HG03565 (cell line): ENCODE measurements at regions not wholly inside any gene's neighbourhood (a gene's known extent, or its start where the extent isn't known, plus 50 kb on each side); places are given as distances from the start of the nearest gene placed in this dataset.
A peak's percentile ranks its signal among the peaks of the same experiment; 100 is the strongest.
"Not testable (repeated sequence)": the region's sequence is repeated elsewhere in the genome, so short reads cannot be mapped to it uniquely, and the experiment has no call there.

Source experiments
- ATAC-seq: cut with Tn5 transposase; IDR thresholded peaks from one replicate; pipeline ENCODE4 v1.9.1; 2021; ENCODE audit warnings: mild to moderate bottlenecking, moderate library complexity; ENCODE audit not compliant: unreplicated experiment

DNA sequence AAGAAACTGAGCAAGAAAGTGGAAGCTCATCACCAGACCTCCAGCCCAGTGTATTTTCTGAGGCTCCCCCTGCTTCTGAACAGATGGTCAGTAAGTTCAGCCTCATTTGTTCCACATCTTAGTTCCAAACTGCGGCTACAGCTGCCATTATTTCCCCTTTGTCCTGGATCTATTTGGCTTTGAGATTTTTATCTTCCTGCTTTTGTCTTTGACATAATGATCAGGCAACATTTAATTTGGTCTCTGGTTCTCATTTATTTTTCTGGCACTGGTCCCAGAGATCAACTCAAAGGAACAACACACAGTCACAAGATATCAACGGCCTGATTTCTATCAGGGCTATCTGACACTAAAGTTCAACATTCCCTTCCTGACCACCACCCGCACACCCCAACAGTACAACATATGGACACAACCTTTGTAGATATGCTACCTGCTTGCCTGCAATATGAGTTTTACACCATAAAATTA is 137.5 kb downstream of the FAM76B start:
- no peak for ATAC-seq

DNA sequence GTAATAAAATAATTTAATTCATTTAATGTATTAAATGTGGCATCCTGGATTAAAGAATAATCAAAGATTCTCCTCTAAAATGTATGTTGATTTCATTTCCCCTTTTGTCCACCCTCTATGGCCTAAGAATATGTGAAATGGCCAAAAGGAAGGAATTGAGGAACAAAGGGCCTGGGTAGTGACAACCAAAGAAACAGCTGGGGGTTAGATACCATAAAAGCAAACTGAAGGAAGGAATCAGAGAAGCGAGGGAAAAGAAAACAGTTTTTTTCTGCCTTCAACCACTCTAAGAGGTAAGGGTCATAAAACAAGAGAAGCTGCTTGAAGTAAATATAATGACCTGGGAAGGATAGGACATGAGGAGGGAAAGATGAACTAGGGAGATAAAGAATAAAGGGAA is 139.3 kb downstream of the FAM76B start:
- no peak for ATAC-seq

DNA sequence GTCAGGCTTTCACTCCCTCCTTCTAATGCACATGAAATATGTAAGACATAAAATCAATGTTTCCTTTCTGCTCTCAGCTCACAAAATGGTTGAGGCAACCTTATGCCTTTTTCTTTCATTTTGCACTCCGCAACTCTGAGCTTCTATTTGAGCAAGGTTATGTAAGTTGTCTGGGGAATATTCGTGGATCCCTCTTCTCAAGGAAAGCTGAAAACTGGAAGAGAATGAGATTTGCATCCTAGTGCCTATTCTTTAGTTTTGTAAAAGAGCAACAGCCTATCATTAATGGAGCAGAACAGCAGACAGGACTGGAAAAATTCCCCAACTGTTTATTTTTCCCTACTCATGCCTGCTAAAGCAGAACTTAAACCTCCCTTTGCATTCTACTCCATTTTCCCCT is 141.7 kb downstream of the FAM76B start:
- no peak for ATAC-seq

DNA sequence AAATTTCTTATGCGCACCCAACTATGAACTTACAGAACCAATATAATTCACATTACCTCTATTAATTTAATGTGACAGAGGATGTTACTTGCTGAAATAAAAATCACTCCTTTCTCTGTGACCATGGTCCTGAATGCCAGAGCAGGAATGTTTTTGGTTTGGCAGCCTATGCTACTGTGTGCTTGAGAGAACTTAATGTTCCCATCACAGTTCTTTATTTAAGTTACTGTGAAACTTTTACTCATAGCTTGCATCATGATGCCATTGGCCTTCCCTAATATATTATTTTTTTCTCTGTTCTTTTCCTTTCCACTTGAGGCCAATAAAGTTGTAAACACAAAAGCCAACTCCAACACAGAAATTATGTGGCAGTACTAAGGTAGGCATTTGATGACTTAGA is 142.2 kb downstream of the FAM76B start:
- no peak for ATAC-seq

DNA sequence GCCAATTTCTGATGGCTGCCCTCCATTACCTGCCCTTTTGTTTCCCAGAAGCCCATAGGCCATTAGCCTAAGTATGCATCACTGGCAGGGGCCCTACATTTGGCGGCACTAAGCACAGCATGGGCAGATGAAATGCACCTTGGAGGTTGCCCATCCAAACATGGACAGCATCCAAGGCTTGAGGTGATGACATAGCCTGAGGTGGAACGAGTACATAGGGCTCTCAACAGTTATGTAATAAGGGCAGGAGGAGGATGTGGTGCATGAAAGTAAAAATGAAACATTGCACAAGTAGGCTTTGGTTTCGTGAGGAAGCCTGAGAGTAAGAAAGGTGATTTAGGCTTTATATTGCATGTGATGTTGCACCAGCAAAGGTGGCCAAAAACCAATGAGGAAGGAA is 148.1 kb downstream of the FAM76B start:
- ATAC-seq: peak; percentile 98

DNA sequence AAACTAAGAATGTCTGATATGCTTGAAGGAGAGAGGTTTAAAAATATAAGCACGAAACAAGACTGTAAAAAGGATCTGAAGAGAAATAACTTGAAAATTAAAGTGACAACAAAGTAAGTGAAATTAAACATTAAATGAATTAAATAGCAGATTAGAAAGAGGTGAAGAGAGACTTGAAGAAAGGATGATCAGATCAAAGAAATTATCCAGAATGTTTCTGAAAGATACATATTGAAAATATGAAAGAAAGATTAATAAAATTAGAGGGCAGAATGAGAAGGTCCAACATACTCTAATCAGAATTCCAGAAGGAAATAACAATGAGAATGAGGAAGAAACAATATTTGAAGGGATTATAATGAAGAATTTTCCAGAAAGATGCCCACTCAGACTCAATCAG is 151.1 kb downstream of the FAM76B start:
- ATAC-seq: no peak

DNA sequence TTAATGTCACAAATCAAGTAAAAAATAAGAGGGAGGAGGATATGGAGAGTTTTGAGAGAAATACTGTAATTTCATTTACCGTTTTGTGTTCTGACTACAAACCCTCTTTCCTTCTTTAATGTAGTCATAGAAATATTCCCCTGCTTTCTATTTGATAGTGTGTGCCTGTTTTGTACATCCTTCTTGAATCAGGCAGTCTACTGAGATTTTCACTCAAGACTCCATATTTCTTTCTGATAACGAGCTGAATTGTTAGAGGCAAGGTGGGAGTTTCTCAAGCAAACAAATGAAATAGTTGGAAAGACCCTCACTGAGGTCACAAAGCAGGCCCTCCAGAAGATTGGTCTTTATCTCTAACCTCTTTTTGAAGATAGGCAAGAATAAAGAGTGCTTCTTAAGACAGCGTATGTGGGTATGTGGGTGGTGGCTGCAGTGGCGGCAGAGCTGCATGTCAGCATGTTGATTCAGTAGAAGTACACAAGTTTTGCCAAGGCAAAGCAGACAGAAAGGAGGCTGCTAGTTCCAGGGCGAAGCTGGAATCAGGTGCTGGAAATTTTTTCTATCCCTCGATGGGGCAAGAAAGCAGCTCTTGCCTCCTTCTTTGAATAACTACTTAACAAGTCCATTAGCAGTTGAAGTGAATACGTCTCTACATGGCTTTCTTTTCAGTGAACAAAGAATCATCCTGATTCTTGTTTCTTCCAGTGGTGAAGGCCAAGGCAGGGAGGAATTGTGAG is 164.2 kb downstream of the FAM76B start:
- ATAC-seq: no peak

DNA sequence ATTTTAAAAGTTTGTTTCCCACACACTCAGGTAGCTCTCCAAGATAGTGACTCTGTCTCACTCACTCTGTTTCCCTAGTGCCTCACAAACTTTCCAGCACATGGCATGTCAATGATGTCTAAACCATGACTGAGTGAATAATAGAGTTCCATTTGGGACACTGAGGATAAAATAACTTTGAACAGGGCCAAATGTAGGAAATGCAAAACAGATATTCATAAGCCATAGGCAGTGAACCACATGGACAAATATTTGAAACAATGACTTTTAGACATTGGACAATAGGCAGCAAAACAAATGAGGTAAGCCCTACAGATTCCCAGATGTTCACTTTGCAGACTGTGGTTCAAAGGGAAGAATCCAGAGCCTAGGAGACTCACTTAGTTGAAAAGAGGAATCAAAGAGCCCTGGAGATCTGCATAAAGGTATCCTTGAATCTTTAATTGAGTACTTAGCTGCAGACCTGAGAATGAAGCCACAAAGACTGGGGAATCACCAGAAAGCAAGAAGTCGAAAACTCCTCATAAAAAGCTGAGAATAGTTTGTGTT is 173.3 kb downstream of the FAM76B start:
- ATAC-seq: no peak

DNA sequence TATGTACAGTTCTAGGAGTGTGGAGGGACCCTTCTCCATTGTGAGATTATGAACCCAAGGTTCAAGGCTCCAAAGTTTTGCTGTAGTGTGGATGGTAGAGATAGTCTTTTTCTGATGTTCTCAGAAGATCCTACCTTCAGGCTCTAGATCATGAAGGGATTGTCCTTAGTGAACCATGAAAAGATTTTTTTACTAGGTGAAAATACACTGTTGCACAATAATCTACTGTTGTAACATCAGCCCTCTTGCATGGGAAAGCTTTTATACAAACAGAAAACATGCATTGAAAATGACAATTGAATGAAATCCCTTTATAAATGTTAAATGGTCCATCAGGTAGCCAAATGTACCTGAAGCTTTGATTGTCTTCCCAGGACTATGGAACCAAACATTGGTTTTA is 177.8 kb downstream of the FAM76B start:
- ATAC-seq: no peak

DNA sequence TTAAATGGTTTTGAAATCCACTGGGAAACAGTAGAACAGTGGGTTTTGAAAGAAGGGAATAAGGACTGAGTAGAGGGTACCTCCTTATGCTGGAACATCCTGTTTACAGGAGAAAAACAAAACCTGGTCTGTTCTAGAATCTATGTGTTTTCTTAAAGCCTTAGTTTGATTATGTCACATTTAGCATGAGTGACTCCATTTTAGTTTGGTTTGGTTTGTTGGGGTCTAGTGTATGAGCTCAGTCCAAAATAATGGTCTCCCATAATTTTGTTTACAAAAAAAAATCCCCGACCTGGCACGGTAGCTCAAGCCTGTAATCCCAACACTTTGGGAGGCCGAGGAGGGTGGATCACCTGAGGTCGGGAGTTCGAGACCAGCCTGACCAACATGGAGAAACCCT is 179.4 kb downstream of the FAM76B start:
- not testable (repeated sequence) for ATAC-seq

DNA sequence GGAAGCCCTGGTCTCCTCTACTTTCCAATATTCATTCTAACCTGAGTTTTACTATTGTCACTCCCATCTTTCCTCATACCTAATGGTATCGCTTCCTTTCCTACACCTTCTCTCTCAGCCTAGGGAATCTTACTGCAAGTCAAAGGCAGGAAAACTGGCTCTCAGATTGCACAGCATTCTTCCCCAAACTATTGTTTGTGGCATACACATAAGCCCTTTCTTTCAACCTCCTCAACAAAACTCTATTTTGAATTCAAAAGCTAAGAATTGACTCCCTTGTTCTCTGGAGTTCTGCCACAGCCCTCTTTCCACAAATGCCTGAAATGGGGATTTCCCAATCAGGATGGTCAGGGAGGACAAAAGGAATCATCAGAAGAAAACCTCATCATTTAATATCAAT is 181.5 kb downstream of the FAM76B start:
- no peak for ATAC-seq

DNA sequence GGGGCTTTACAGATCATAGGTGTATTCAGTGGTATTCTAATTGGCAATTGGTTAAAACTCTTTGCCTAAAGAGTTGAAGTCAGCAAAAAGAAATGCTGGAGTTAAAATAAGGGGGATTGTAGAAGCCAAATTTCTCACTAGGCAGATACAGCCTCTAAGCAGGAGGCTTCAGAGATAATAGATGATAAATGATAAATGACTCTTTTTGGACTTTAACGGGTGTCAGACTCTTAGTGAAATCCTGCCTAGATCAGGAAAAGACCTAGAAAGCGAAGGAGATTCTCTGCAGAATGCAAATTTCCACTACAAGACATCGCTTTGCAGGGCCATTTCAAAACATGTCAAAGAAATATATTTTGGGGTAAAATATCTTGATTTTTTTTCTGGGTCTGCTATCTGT is 182.8 kb downstream of the FAM76B start:
- no peak for ATAC-seq

DNA sequence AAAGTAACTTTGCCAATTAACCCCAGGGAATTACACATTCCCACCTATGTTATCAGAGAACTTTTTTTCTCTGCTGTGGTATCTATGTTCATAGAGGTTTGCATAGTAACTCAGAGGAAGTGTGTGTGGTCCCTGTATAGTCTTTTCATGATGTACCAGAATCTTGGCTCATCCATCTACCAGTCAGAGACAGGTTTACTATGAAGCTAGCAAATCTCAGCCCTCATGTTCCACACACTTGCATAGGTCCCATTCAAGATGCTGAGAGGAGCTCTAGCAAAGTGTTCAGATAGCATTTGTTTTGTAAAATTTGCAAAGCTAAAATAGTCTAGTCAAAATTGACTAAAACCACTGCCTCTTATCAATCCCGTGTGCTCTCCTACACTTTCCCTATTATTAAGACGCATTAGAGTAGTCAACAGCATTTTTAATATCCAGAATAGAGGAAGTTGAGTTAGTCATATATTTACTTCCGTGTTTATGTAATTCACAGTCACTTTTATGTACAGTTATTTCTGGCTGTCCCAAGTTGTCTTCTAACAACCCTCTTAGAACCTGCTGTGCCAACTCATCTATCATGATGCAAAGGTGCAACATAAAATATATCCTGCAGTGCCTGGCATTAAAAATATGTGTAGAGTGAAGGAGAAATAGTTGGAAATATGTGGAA is 184.2 kb downstream of the FAM76B start:
- peak; percentile 46 for ATAC-seq

DNA sequence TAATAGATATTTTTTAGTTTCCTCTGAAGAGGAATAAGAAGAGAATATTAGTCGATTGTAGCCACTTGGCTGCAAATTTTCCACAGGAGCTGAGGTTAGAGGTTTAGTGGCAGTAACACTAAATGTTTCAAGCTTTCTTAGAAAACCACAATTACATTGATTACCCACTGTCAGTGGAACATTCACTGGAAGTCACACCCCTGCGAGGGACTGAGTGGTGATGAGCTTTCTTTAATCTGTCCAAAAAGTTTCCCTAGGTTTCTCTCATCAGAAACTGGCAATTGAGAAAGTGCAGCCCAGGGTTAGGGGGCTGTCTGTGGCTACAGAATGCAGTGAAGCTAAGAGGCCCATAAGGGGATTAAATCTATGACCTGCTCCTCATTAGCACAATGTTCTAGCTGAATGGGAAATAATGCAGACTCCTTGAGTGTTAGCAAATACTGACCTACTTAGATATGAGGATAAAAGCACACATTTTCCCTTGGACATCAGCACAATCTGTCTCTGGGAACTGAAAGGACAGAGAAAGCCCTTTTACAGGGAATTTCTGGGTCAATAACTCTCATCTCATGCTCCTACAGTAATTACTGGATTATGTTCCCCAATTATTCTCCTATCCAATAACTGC is 189.5 kb downstream of the FAM76B start:
- no peak for ATAC-seq

DNA sequence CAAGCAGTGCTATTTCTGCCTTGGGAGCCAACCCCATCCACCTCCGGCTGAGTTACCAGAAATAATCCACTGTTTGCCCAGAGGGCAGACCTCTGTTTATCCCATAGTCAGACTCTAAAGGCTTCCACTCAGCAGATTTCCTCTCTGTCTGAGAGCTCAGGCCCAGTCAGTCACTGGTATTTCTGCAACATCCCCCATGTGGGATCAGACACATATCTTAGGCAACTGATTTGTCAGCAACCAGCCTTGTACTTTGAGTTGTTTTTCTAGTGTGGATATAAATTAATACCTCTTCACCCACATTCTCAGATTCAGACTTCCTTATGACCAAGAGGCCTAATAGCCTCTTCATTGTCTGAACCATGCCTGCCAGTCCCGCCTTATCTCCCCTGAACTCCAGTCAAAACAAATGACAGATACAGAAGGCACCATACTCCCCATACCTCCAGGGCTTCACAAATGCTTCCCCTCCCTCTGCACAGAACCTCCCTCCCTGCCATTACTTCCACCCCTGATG is 193.6 kb downstream of the FAM76B start:
- ATAC-seq: no peak

DNA sequence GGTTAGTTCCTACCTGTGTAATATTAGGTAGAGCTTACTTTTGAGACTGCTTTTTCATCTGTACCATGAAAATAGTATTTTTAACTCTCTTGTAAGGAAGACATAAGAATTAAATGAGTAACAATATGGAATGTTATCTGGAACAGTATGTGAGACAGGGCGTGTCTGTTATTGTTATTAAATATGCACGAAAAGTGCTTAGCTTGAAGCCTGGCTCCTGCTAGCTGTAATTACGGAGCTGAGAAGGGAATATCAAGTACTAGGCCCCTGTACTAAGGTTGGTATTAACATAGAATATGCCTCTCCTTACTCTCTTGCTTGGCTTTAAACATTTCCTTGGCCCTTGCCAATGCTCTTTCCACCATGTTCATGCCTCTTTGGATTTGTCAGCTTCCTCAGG is 194.0 kb downstream of the FAM76B start:
- ATAC-seq: no peak

DNA sequence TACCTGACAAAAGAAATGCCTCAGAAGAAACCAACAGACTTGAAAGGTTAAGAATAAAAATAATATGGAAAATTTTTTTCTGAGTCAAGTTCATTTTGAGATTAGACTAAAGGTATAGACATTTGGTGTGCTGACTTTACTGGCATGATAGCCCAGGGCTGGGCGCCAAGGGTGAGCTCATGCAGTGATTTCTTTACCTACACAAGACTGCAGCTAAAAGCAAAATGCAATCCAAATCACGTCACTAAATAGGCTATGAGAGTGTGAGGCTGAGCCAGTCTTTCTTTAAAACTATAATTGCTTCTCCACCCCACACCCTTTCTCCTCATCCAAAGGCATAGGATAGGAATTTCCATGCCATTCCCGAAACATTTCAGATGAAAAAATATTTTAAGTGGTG is 196.5 kb downstream of the FAM76B start:
- no peak for ATAC-seq

DNA sequence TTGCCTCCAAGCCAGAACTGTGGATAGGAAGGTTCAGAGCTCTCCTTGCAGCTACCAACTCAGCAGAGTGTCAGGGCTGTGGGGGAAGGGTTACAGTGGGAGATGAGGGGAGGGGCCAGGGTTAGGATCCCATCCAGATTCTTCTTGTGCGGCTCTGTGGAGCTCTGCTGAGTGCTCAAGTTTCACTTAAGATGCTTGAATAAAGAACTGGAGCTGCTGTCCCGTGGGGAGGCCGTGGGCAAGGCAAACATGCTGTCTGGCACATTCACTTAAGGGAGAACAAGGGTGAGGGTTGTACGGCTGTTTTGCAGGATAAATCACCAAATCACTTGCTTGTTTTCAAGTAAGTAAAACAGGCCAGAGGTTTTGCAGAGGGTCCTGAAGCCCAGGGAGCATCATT is 197.1 kb downstream of the FAM76B start:
- no peak for ATAC-seq

DNA sequence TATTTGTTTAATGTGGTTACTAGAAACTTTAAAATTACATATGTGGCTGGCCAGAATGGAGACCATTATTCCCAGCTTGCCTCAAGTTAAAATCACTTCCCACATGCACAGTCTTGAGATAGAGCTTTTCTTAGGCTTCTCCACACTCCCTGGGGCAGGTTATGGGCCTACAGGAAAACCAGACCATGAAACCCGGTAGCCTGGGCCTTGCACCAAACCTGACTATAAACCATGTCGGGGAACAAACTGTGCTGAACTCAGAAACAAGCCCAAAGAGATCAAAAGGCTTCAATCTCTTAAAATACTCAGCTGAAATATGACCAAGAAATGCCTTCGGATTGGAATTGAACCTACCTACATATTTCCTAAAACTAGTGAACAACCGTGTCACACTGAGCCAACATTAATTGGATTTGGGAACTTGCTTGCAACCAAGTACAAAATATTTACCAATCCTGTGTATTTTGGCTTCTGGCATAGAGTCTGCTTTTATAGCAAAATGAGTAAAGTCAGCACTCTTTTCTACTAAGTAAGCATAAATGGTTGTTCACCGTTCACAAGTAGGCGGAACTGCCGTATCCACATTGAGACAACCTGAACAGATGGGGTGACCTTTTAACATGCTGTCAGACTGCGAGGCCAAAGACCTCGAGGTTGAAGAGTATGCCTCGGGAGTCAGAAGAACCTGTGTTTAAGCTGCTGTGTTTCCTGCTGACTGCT is 199.5 kb downstream of the FAM76B start:
- ATAC-seq: no peak

DNA sequence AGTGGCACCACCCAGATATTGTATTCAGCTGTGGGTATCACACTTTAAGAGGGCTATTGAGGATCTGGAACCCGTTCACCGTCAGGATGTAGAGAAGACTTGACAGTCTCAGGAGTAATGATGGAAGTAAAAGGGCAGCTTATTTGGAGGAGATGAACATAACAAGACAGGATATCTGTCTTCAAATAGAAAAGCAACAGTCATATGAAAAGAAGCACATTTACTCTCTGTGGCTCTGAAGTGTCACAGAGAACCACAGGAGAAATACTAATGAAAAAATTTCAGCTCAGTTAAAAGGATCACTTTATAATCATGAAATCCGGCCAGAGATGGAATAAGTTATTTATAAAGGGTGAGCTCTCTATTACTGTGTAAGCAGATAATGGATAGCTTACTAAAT is 200.8 kb downstream of the FAM76B start:
- no peak for ATAC-seq

DNA sequence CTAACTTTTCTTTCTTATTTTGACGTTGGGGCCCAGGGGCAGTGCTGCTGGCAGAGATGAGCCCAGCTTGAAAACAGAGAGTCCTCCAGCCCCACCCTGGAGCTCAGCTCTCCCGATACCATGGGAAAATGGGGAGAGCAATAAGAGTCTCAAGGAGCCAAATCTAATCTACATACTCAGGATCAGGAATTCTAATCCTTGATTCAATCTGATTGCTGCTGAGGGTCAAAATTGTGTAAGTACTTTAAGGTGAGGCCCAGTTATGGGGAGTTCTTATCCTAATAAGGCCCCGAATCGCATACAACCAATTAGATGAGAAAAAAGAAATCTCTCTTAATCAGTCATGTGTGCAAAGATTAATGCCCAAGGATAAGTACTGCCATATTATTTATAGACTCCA is 202.9 kb downstream of the FAM76B start:
- no peak for ATAC-seq
